Glomerular visceral epithelial cell (primary cell): ENCODE measurements at regions not wholly inside any gene's neighbourhood (a gene's known extent, or its start where the extent isn't known, plus 50 kb on each side); places are given as distances from the start of the nearest gene placed in this dataset.
"Not testable (repeated sequence)": the region's sequence is repeated elsewhere in the genome, so short reads cannot be mapped to it uniquely, and the experiment has no call there.

Source experiments
- DNase-seq: peaks from one replicate; pipeline ENCODE4 v3.0.0-alpha.2; 2016; ENCODE audit errors: extremely low spot score

DNA sequence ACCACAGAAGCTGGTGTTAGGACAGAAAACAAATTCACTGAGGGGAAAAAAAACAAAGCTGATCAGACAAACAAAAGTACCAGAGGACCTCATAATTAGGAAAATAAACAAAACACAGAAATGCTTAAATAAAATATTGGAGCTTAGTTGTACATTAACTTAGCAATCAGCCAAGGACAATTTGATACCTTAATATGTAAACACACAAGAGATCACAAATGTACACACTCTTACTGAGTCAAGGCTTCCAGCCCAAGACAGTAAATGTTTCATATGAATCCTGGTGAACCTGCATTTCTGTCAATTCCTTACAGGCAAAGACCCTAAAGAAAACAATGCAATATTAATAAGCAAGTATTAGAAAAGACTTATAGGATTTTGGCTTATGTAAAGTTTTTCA is 62.0 kb upstream of the SPTLC3 start:
- no peak for DNase-seq

GRCh38 chr20:12947691-12948090 is 61.1 kb upstream of the SPTLC3 start:
- no peak for DNase-seq

DNA sequence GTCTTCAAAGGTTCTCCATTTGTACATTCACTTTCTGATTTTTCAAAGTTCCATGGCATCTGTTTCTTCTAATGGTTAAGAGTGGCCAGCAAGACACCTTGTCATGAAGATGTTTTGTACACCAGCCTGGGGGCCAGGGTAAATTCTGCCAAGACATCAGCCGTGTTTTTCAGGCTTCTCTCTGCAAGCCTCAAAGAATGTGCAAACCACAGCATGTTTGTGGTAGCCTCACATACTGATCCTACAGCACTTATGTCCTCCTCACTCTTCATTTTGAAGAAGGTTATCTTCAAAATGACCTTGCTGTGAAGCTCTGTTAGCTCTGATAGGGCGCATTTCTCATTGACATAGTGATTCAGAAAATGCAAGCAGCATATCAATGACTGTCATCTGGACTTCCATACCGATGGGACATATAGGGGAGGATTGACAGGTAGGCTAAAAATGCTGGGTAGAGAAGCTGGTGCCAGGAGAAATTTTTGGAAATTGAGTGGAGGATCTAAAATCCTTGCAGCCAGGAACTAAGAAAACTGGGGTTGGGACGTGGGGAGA is 59.3 kb upstream of the SPTLC3 start:
- peak; percentile 33 for DNase-seq

DNA sequence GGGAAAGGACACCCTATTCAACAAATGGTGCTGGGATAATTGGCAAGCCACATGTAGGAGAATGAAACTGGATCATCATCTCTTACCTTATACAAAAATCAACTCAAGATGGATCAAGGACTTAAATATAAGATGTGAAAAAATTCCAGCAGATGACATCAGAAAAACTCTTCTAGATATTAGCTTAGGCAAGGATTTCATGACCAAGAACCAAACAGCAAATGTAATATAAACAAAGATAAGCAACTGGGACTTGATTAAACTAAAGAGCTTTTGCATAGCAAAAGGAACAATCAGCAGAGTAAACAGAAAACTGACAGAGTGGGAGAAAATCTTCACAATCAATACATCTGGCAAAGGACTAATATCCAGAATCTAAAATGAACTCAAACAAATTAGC is 54.5 kb upstream of the SPTLC3 start:
- not testable (repeated sequence) for DNase-seq

GRCh38 chr20:12955611-12956010 is 53.2 kb upstream of the SPTLC3 start:
- DNase-seq, result no peak

DNA sequence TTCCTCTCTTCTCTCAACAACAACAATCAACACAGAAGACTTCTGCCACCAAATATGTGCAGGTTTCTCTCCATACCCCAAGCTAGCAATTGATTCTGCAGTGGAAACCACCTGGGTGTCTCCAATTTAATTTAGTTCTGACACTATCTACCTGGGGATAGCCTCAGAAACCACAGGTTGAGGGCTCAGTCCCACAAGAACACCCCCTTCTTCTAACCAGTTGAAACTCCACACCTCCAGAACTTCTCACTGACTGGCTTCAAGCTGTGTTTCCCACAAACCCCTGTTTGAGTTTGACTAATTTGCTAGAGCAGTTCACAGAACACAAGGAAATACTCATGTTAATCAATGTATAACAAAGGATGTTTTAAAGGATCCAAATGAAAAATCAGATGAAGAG is 52.5 kb upstream of the SPTLC3 start:
- DNase-seq, result no peak

DNA sequence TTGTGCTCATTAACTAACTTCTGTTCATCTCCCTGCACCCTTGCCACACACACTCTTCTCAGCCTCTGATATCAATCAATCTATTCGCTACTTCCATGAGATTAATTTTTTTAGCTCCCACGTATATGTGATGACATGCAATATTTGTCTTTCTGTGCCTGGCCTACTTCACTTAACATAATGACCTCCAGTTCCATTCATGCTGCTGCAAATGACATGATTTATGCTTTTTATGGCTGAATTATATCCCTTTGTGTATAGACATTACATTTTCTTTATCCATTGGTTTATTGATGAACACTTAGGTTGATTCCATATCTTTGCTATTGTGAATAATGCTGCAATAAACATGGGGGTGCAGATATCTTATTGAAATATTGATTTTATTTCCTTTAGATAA is 50.8 kb upstream of the SPTLC3 start:
- DNase-seq, result no peak
